GM12875 (cell line): ENCODE measurements at regions not wholly inside any gene's neighbourhood (a gene's known extent, or its start where the extent isn't known, plus 50 kb on each side); places are given as distances from the start of the nearest gene placed in this dataset.

Experiments used
- H3K4me3 ChIP-seq: one replicate; pipeline ENCODE4 v1.5.1; 2011; ENCODE audit warnings: low read depth, low read length, control low read depth
- CTCF ChIP-seq: IDR thresholded peaks from 2 replicates; pipeline ENCODE4 v1.5.1; 2011; ENCODE audit warnings: low read depth, mild to moderate bottlenecking, control low read depth, inconsistent platforms, low read length, moderate library complexity, borderline replicate concordance; ENCODE audit not compliant: insufficient read depth

DNA sequence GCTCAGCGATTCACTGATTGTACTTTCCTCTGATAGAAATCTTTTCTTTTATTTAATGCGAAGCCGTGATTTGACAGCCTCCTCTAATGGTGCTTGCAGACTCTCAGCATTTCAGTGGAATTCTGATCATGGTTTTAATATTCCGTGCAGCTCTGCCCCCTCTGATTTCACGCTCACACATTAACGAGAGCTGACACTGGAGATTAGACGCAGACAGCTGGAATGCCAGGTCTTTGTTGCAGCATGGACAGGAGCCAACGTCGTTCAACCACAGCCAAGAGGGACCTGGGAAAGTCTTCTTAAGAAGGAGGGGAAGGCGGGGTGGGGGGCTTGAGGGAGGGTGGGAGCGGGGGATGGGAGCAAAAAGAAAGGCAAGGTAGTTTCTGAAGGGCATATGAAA is 186.4 kb downstream of the BLID start:
- no peak for TF ChIP-seq CTCF
- no peak overlapping the region for H3K4me3 ChIP-seq

DNA sequence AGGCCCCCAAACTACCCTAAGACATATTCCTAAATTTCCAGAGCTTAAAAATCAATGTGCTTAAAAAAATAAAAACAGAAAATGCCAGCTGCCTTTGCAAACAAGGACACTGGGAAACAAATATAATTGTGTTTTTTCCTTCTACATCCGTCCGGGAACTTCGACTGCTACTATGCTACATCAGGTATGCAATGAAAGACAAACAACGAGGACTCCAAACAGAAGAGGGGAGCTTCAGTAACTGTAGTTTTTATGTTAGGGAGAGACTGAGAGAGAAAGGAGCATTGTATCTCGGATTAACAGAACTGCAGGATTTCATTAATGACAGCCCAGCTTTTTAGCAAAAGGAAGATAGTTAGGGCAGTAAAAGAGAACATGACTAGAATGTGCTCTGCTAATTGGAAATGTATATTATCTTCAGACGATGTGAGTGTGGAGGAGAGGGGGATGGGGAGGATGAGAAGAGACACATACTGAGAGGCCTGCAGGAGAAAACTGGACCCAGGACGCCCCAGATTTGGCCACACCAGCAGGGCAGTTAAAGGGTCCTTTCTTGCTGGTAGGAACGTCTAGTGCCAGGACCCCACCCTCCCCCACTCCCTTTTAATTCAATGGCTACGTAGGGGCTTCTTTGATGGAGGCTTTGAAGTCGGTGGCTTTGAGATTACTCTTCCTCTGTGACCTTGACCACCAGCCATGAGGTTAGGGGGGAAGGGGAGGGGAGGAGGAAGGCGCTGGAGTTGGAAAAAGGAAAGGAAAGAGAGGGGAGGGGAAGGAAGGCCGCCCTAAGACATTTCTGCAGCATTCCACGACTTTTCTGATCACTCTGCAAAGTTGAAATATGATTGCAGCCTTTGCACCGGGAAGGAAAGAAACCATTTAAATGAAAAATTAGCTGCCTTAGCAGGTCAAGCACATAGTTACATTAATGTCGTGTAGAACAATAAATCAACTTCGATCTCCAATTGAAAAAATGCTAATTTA is 187.1 kb downstream of the BLID start:
- H3K4me3 ChIP-seq = no peak overlapping the region

DNA sequence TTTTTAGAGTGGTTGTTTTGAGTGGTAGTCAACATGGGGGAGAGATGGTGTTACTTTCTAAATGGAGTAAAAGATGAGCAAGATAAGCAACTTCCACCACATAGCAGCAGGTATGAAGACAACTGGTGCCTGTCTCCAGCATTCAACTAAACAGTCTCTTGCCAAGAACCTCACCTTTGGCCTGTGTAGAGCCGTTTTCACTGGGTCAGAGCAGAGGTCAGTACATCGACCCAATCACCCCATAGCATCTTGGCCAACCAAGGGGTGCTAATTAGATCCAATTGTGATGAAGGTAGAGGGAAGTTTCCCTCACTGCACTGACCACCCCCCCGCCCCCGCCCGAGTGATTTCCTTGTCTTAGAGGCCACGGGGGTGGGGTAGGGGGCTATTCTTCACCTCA is 188.2 kb downstream of the BLID start:
- no peak for TF ChIP-seq CTCF
- no peak overlapping the region for H3K4me3 ChIP-seq

More for the DNA sequence above, 187.1 kb downstream of the BLID start:
- TF ChIP-seq CTCF = no peak

- H3K4me3 ChIP-seq = no peak overlapping the region
- TF ChIP-seq CTCF = no peak
Measured at GRCh38 chr11:121927097-121927785, 188.8 kb downstream of the BLID start.

DNA sequence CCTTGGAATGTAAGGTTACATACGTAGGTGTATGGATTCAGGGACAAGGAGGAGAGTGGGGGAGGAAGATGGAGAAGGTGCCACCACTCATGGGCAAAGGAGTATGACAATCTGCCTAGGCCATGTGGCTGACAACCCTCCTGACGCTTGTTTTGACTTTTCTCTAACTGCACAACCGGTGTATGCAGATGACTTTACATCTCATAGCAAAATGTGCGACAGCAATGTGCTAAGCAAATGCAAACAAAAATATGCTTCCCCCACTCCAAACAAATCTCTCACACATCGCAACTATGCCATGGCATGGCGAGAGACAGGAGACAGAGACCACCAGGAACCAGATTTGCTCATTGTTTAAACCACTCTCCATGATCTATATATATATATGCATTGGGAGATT is 191.8 kb downstream of the BLID start:
- no peak overlapping the region for H3K4me3 ChIP-seq
- no peak for TF ChIP-seq CTCF

GRCh38 chr11:121917482-121917881 is 198.5 kb downstream of the BLID start:
- no peak for TF ChIP-seq CTCF
- no peak overlapping the region for H3K4me3 ChIP-seq
